ENCODE measurements at regions not wholly inside any gene's neighbourhood (a gene's known extent, or its start where the extent isn't known, plus 50 kb on each side); places are given as distances from the start of the nearest gene placed in this dataset.

- TF ChIP-seq POLR2A (IDR thresholded peaks at IDR 0.05): no peak
- TF ChIP-seq CTCF (IDR thresholded peaks at IDR 0.05): no peak
Measured at GRCh38 chr2:186099826-186100225, 361.2 kb downstream of the FSIP2 start.
